Left kidney (tissue), 1 donor: ENCODE measurements at regions not wholly inside any gene's neighbourhood (a gene's known extent, or its start where the extent isn't known, plus 50 kb on each side); places are given as distances from the start of the nearest gene placed in this dataset.
"Not testable (repeated sequence)": the region's sequence is repeated elsewhere in the genome, so short reads cannot be mapped to it uniquely, and the experiment has no call there.

Experiments used
- DNase-seq: peaks from one replicate; pipeline ENCODE4 v3.0.0-alpha.2; 2013

GRCh38 chr9:75282047-75282446, 193.7 kb downstream of the OSTF1 start:
- DNase-seq, result no peak

- no peak for DNase-seq
Measured at GRCh38 chr9:75289332-75289731, 201.0 kb downstream of the OSTF1 start.

GRCh38 chr9:75299324-75299723, 211.0 kb downstream of the OSTF1 start:
- DNase-seq, result no peak

- DNase-seq, result no peak
Measured at GRCh38 chr9:75333624-75334023, 245.3 kb downstream of the OSTF1 start.

GRCh38 chr9:75358846-75359245, 270.5 kb downstream of the OSTF1 start:
- DNase-seq, result no peak

DNA sequence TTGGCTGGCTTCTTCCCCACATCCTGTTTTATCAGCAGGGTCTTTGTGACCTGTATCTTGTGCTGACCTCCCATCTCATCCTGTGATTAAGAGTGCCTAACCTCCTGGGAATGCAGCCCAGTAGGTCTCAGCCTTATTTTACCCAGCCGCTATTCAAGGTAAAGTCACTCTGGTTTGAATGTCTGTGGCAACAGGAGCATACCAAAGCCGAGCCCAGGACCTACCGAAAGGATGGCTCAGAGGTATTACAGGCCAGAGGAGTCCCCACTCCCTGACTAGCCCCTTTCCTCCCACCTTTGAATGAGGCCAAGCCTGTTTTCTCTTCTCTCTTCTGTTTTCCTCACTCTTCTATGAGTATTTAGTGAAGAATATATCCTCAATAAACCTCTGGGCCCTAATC, 271.3 kb downstream of the OSTF1 start:
- DNase-seq, result no peak

GRCh38 chr9:75360252-75360651, 271.9 kb downstream of the OSTF1 start:
- no peak for DNase-seq

GRCh38 chr9:75362446-75362845, 274.1 kb downstream of the OSTF1 start:
- not testable (repeated sequence) for DNase-seq

GRCh38 chr9:75365196-75365595, 276.9 kb downstream of the OSTF1 start:
- no peak for DNase-seq

DNA sequence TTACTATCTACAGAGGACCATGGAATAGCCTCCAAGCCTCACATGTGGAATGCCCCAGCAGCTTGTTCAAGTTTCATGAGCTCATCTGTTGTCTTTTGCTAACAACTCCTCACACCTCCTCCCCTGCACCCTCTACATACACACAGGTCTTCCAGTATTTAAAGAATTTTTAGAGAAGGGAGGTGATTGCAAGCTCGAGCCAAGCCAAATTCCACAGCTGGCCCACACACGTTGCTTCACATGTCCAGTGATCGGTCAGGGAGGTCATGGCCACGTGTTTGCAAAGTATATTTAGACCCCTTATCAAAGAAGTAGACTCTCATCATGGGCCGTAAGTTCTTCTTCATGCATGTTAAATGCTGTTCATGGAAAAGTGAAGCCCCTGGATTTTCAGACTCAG, 281.7 kb downstream of the OSTF1 start:
- DNase-seq, result no peak

GRCh38 chr9:75372499-75373268, 284.4 kb downstream of the OSTF1 start:
- no peak for DNase-seq

DNA sequence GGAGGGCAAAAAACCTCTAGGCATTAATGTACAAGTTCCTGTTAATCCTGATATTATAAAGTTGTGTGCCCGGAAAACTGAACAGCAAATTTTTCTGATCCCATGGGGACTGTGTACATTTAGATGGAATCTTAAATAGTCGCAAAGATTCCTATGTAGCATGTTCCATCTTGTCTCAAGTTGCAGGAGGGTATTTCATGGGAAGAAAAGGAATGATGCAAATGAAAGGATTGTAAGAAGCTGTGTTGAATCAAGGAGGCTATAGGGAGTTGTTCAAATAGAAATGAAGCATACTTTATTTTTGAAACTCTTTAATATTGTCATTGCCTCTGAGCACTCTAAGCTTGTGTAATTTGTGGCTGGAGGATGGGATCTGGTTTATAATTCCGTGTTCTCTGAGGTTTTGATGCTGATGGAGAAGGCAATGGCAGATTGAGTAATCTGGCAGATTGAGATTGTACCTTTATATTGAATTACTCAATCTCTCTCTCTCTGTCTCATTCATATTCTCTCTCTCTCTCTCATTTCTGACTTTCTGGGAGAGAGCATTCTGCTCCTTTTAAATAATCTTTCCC, 288.5 kb downstream of the OSTF1 start:
- DNase-seq, result no peak

GRCh38 chr9:75378036-75378435, 289.7 kb downstream of the OSTF1 start:
- no peak for DNase-seq

DNA sequence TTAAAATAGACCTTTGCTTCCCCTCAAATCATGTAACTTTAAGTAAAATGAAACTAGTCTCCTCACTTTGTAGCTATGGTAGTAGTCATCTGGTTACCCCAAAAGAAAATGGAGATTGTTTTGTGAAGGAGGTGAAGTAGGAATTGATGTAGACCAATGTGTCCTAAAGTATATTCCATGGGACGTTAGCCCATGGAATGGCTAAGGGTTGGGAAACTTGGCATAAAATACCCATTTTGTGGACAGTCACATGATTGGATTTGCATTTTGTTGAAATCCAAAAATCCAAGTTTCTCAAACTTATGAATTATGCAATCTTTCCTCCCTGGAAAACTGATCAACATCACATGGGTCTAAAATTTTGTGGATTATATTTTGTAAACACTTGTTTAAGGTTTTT, 290.6 kb downstream of the OSTF1 start:
- no peak for DNase-seq

DNA sequence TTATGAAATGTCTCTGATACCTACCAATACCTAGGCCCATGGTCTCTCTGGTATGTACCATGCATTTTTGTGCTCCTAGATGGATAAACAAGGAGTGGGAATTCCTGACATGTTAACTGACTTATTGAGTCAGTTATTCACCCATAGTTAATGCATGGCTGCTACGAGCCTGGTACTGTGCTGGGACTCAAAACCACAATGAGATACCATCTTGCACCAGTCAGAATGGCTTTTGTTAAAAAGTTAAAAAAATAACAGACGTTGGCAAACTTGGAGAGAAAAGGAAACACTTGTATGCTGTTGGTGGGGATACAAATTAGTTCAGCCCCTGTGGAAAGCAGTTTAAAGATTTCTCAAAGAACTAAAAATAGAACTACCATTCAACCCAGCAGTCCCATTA, 293.8 kb downstream of the OSTF1 start:
- no peak for DNase-seq

GRCh38 chr9:75383420-75384034, 295.2 kb downstream of the OSTF1 start:
- DNase-seq, result not testable (repeated sequence)

GRCh38 chr9:75385236-75385635, 296.9 kb downstream of the OSTF1 start:
- no peak for DNase-seq

DNA sequence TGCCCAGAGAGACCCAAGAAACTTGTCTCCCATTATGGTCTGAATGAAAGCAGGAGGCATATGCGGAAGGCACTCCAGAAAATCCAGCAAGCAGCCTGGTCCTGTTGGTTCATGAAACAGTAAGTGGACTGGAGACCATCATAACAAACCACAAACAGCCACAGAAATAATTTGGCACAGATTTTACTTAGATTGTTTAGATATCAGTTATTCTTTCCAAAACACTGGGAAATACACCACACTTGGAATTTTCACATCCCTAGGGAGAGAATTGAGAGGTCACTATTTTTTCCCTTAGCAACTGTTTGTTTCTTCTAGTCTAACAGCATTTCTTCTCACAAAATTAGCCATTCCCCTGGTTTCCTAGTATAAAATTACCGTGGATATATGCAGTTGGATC, 300.8 kb downstream of the OSTF1 start:
- DNase-seq, result no peak

- DNase-seq, result no peak
Measured at GRCh38 chr9:75390951-75391350, 302.6 kb downstream of the OSTF1 start.

DNA sequence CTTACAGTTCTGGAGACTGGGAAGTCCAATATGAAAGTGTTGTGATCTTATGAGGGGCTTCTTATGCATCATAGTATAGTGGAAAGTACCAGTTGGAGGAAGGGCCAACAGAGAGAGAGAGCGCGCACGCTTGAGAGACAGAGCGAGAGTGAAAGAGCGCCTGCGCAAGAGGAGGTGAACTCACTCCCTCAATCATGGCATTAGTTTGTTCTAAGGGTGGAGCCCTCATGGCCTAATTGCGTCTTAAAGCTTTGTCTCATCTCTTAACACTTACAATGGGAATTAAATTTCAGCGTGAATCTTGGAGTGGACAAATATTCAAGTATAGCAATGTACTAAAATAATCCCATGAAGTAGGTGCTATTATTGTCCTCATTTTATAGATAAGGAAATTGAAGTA, 303.2 kb downstream of the OSTF1 start:
- DNase-seq, result no peak

- DNase-seq, result no peak
Measured at GRCh38 chr9:75395336-75395735, 307.0 kb downstream of the OSTF1 start.

DNA sequence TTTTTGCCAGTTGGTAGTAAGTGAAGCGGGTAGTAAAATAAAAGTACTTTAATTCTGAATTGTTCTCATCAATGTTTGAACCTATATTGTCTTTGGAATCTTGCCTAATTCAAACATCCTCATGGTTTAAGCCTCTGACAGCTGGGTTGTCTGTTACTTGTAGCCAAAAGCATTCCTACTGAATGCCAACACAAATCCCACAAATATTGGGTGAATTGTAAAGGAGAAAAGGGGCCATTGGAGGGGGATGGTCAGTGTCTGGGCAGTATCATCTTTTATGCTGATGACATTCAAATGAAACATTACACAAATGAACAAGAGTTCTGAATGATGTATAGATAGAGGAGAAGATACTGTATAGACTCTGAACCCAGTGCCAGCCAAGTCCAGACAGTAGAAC, 309.5 kb downstream of the OSTF1 start:
- DNase-seq, result no peak

DNA sequence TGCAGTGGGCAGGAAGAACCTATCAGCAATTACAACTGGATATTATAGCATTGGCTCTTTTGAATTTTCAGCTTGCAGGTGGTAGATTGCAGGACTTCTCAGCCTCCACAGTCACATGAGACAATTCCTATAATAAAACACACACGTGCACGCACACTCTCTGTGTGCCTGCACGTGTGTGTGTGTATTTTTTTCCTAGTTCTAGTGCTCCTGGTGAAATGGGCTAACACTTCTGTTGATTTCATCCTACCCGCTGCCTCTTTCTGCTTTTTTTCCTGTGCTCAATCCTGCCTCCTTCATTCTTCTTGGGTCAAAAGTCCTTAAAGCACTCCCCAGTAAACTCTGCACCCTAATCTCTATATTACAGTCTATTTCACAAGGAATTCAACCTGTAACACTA, 320.1 kb downstream of the OSTF1 start:
- DNase-seq, result no peak

GRCh38 chr9:75410405-75410804, 322.1 kb downstream of the OSTF1 start:
- no peak for DNase-seq
